Panc1 (cell line): ENCODE measurements at regions not wholly inside any gene's neighbourhood (a gene's known extent, or its start where the extent isn't known, plus 50 kb on each side); places are given as distances from the start of the nearest gene placed in this dataset.

Source experiments
- CTCF ChIP-seq: fragments of 450-650 bp; IDR thresholded peaks from 2 replicates; pipeline ENCODE4 v1.5.1; 2017; ENCODE audit warnings: mild to moderate bottlenecking
- POLR2AphosphoS5 ChIP-seq: IDR thresholded peaks from 2 replicates; pipeline ENCODE4 v1.6.1; 2012; ENCODE audit warnings: mild to moderate bottlenecking, low read depth, low read length, moderate library complexity

GRCh38 chr20:23205611-23206041 is 119.5 kb upstream of the CD93 start:
- TF ChIP-seq CTCF (no peak), POLR2AphosphoS5 (no peak)
